SHP77 treated with DMSO at 0.1 percent for 48 hours (cell line): ENCODE measurements at regions not wholly inside any gene's neighbourhood (a gene's known extent, or its start where the extent isn't known, plus 50 kb on each side); places are given as distances from the start of the nearest gene placed in this dataset.

Experiments
- DNase-seq: peaks from one replicate; lab custom pipeline; 2025; lab: John Stamatoyannopoulos, UW

DNA sequence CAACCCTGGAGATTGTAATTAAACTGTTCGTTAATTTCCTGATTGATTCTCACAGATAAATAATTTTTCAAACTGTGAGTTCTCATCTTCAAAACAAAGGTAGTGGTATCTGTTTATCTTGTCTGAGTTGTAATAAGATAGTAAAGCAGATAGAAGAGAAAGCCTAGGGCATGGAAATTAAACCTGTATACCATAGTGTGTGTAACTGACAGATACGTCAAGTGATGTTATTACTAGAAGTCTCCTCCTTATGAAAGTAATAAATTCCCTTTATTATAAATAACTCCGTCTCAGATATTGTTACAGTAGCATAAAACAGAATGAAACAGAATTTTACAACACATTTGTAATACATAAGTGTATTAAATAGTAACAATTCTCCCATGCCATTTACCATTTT is 1065.1 kb downstream of the SLITRK1 start:
- no peak for DNase-seq

DNA sequence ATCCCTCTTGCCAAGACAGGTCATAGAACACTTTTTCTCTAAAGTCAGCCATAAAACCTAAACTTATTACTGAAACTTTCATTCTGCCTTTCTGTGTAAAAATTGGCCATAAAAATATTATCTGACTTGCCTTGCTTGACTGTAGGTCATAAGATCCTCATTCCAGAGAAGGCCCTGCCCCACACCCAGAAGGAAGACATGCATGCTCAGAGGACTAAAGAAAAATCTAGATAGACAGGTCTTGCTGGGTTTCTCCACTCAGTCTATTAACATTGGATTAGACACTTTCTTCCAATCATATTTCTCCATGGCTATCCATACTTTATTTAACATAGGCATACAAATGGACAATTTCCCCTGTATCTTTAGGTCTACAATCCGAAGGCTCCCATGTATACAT is 1066.5 kb downstream of the SLITRK1 start:
- DNase-seq = no peak

DNA sequence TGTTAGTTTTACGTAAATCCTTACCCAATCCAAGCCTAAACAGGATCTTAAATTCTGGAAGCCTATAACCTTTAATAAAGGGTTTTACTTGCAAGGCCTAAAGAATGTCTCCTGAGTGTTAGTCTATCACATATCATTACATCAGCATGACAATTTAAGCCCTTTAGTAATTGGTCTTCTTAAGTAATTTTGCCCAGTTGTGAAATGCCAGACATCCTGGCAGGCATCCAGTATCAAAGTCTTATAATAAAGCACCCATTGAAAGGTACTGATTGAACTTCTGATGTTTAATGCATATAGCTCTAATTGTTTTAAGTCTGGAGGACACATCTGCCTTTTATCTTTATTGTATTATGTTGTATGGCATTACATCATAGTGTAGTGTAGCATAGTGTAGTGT is 1078.9 kb downstream of the SLITRK1 start:
- DNase-seq = no peak

DNA sequence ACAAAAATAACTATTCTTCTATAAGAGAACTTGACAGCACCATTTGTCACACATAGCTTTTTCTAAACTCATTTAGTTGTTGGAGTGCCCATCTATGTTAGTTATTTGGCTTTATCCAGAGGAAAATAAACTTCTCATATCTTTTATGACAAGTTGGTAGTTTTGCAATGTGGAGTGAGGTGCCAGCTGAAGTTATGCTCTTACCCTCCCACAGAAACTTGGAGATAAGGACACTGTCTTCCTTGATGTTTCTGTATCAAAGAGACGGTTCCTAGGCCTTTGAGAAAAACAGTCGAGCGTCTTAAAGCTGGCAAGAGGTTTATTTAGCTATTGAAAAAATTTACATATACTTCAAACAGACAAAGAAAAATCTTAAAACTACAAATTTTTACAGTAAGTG is 1079.7 kb downstream of the SLITRK1 start:
- DNase-seq = no peak

DNA sequence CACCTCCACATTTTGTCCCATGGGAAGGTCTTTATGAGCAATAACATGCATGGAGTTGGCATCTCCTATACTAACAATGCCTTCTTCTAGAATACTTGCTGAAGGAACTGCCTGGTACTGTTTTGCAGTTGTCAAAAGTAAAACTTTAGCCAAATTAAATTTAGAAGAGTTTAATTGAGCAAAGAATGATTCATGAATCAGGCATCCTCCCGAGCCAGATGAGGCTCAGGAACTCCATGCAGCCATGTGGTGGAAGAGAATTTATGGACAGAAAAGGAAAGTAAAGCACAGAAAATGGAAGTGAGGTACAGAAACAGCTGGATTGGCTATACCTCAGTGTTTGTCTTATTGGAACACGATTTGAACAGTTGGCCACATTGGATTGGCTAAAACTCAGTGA is 1081.9 kb downstream of the SLITRK1 start:
- DNase-seq = no peak

DNA sequence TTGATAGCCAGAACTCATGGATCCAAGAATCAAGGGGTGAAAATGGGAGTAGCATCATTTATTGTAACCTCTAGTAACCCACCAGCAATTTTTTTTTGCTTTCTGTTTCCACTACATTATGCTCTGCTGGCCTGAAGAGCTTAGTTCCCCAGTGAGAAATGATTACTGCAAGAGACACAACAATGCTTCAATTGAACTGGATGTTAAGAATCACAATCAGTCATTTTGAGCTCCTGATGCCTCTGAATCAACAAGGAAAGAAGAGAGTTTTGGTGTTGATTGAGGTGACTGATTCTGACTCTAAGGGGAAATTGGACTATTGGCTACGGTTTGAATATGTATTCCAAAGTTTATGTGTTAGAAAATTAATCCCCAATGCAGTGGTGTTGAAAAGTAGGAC is 1084.4 kb downstream of the SLITRK1 start:
- no peak for DNase-seq

DNA sequence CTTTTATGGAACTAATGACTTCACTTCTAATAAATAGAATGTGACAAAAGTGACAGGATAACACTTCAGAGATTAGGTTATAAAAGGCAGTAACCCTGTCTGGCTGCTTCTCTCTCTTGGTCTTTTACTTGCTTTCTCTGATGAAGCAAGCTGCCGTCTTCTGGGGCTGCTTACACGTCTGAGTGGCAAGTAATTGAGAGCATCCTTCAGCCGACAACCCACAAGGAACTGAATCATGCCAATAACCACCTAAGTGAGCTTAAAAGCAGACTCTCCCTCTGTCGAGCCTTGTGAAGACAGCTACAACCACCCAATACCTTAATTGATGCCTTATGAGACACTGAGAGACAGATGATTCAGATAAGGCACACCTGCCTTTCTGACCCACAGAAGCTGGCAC is 1091.2 kb downstream of the SLITRK1 start:
- DNase-seq = no peak

DNA sequence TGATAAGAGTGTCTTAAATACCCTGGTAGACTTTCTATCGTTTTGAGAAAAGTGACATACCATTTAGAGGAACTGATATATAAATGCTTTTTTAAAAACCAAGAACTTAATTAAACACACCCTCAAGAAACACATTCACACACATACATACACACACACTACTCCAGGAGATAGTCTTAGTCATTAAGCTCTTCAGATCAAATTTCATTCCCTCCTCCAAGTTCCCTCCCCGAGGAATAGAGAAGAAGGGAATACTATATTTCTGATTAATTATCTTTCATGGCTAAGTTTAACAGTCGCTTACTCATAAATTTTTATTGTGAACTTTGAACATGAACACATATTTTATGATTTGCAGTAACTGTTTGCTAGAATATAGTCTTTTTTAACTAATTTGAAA is 1109.5 kb downstream of the SLITRK1 start:
- DNase-seq = no peak

DNA sequence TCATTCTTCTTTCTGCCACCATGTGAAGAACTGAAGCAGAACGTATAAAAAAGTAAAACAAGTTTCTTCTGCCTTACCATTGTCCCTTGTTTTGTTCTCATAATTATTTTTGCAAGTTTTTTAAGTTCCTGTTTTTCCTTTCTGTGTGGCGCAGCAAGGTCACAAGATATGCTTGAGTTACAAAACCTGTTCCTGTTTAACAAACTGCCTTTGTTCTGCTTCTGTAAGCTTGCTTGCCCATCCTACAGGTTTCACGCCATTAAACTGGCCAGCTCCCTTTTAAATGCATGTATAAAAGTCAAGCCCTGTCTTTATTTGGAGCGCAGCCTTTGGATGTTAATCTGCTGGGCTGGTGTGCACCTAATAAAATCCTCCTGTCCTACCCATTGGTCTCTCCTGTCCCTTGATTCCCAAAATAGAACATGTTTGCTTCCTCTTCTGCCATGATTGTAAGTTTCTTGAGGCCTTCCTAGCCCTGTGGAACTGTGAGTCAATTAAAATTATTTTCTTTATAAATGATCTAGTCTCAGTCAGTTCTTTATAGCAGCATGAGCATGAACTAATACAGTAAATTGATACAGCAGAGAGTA is 1115.4 kb downstream of the SLITRK1 start:
- DNase-seq = no peak

DNA sequence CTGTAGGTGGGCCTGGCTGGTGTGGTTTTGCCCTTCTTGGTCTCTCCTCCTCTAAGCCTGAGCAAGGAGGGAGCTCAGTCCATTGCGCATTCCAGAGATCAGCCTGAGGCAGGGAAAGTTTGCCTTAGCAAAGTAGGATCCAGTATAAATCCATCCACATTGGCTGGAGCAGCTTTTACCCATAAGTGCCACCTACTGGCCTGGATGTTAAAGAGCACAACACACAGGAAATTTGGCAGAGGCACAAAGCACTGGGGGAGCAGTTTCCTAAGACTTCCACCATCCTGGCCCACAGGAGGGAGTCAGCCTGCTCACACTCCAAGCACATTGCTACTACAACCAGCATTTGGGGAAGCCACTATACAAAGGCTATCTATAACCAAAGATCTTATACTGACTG is 1124.2 kb downstream of the SLITRK1 start:
- DNase-seq = no peak

DNA sequence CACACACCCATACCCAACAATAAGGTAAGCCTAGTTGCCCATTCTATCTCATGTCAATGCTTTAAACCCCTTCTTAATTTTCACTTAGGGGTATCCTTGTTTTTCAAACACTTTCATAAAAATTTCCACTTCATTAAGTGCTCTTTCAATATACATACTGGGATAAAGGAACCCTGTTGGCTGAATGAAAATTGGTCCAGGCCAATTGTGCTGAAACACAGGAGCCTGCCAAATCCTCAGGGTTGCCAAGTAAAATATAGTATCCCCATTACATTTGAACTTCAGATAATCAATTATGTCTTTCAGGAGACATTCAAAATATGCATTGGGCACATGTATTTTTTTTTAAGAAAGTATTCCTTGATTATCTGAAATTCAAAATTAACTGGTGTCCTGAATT is 1131.1 kb downstream of the SLITRK1 start:
- DNase-seq = no peak

DNA sequence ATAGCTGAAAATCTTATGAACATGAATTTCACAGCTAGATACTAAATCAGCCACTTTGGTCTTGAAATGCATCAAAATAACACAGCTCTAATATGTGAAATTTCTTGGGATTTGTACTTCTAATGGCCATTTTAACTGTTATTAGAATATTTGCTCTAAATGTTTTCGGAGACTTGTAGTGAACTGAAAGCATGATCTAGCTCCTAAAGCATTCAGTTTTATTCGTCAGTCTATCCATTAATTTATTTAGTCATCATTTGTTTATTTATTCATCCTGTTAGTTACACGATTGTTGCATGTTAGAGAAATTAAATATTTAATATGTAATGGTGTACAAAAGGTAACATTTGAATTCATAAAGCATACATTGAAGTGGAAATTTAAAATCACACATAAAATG is 1132.7 kb downstream of the SLITRK1 start:
- no peak for DNase-seq

DNA sequence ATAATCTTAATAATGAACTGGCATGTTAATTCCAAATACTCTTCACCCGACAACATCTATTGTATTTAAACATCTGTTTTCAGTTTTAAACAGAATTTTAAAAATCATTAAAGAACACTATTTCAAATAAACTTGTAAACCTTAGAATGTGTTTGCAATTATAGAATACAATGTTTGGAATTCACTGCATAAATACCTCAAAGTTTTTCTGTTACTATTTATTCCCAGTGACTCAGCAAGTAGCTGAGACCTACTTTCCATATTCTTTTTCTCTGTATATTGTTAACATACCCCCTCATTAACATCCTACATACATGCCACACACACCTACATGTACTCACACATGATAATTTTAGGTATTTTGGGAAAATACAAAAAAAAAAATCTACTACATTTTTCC is 1134.3 kb downstream of the SLITRK1 start:
- no peak for DNase-seq

DNA sequence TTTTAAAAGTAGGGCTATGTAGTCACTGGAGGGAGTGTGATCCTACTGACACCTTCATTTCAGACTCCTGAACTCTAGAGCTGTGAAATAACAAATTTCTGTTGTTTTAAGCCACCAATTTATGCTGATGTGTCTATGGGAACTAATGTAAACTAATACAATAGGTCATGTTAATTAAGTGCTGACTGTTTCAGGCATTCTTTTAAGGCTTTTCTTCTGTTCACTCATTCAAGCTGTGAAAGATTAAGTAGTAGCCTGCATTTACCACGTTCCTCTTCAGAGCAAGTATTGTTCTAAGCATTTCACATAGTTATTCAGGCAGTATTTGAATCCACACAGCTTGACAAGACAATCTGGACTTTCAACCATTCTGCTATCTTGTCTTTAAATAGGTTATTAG is 1135.0 kb downstream of the SLITRK1 start:
- DNase-seq = no peak

DNA sequence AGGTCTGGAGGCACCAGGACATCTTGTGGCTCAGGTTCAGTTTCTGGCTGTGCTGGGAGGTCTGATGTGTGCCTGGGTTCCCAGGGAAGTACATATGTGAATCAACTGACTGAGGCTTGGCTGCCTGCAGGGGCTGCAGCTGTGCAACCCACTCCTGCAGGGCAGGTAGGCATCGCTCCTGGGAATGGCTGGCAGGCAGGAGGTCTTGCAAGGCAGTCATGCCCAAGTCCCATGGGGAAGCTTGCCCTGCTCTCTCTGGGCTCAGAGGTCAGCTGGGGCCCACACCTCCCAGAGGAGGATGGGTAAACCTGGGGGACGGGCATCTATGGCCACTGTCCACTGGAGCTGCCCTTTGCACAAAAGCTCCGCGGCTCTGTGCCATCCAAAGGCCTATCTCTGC is 1141.8 kb downstream of the SLITRK1 start:
- DNase-seq = no peak

DNA sequence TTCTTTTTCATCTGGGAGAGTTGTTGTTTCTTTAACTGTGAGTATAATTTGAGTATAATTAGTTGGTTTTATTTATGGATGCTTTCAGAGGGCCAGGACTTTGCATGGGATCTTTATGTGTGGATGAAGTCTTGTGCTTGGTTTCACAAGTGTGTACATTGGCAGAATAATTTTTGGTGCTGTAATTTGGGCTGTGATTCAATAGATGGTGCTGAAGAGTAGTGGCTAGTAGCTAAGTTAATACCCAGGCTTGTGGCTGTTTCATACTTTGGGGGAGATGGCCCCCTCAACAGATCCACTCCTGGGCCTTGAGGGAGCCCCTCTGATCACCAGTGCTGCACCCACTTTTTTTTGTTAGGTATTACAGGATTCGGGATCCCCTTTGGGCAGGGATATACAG is 1142.4 kb downstream of the SLITRK1 start:
- DNase-seq = no peak

DNA sequence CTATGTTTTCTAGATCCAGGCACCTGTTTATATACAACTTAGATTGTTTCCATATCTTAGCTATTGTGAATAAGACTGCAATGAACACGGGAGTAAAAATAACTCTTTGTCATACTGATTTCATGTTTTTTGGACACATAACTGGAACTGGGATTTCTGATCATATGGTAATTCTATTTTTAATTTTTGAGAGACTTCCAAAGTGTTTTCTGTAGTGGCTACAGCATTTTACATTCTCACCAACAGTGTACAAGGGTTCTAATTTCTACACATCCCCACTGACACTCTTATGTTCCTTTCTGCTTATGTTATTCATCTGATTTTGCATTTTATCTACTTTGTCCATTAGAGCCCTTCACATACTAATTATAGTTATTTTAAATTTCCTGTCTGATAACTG is 1152.9 kb downstream of the SLITRK1 start:
- no peak for DNase-seq

DNA sequence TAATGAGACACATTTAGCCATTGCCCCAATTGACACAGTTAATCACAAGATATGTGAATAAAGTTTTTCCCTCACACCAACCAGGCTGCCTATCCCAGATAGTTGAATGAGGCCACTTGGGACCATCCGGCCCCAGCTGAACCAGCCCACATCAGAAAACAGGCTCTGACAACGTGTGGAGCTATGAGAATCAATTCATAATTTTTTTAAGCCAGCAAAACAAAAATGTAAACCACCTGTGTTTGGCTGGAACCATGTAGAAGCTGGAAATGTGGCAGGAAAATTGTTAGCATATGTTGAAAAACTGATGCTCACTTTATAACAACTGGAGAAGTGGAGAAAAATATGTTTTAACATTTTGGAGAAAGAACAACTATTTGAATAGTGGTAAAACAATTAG is 1161.3 kb downstream of the SLITRK1 start:
- no peak for DNase-seq

DNA sequence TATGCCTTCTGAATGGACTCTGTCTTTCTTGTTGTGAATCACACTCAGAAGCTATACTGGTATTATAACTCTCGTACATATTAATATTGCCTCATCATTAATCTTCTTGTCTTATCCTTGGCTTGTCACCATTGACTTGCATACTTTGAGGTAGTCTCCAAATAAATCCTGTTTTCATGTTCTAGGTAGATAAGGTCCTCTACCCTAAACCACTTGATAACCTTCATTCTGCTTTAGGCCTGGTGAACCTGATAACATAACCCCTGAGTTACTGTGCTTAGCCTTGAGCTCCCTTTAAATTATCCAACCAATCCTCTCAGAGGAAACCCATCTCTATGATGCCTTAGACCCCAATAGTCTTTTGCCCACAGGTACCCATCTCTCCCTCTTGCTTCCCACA is 1162.3 kb downstream of the SLITRK1 start:
- no peak for DNase-seq

DNA sequence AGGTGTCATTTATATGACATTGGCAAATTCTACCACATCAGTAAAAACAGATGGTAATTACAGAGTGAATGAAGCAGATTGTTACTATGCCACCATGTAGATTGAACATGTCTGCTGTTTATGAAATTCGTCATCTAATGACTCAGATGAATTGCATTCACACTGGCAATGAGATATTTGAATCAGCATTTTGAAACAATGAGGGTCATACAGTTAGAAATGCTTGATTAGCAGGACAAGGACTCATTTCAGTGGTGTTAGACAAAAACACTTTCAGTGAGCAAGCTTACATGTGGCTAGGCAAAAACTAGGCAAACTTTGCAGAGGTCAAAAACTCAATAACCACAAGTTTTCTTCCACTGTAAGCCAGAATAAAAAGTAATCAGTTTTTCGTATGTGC is 1165.0 kb downstream of the SLITRK1 start:
- no peak for DNase-seq

DNA sequence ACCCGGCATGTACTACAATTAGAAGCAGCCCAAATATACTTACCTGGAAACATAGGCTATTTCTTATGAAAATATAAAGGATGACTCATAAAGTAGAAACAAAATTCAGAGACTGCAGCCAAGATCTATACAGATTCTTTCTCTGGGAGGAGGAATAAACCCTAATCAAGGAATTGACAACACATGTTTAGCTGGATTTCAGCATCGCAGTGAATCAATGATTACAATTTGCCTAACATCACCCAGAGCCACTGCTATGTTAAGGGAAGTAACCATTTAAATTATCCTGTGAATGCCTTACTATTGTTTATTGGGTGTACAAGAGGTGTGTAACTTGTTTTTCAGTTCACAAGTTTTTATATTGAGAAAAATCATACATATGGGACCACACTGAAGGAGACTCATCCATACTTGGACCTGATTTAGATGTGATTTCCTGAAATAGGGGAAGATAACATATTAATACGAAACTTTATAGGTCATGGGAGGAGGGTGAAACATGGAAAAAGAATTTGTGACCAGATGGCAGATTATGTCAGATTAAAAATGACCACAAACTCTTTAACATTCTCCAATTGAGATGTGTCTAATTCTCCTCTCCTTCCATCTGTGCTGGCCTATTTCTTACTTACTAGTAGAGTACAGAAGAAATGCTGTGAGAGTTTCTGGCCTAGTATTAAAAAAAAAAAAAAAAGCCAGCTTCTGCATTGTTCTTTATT is 1168.4 kb downstream of the SLITRK1 start:
- DNase-seq = no peak

DNA sequence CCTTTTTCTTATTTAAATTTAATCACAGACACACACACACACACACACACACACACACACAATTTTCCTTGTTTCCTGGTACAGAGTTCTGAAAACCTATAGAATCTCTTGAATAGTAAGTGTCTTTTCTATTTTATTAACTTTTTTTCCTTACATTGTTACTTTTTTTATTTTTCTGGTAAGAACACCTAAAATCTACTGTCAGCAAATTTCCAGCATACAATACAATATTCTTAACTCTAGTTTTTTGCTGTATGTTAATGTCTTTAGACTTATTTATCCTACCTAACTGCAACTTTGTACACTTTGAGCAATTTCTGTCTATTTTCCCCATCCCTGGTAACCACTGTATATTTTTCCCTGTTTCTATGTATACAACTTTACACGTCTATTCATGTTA is 1179.8 kb downstream of the SLITRK1 start:
- DNase-seq = no peak

DNA sequence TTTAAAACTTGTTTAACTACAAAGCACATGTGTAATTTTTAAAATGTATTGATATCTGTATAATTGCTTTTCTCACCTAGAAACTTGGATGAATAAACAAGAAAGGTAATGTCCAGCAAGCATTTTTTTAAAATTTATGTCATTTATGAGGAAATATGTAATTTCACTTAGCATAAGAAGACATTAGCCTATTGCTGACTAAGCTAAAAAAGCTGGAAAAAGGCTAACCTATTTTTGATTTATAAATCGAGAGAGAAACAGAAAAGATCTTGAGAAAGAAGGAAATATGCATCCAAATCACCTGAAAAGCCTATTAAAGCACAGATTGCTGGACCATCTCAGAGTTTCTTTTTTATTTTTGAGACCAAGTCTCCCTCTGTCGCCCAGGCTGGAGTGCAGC is 1181.3 kb downstream of the SLITRK1 start:
- no peak for DNase-seq

DNA sequence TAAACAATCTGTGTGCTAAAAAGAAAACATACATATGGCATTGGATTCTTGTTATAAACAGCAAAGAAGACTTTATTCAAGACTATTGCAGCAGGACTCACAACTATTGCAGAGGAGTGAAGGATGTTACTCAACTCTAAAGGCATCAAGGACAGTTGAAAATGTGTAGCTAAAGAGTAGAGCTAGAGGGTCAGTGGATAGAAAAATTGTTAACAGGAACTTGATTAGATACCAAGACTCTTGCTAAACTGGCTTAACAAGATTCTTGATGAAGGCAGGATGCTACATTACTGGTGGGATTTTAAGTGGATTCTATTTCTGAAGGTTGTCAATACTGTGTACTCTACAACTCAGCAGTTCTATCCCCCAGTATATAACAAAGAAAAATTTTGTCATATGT is 1183.3 kb downstream of the SLITRK1 start:
- DNase-seq = no peak
